HG03108 (cell line): ENCODE measurements at regions not wholly inside any gene's neighbourhood (a gene's known extent, or its start where the extent isn't known, plus 50 kb on each side); places are given as distances from the start of the nearest gene placed in this dataset.

Source experiments
- ATAC-seq: cut with Tn5 transposase; IDR thresholded peaks from one replicate; pipeline ENCODE4 v1.9.1; 2021; ENCODE audit warnings: moderate library complexity; ENCODE audit not compliant: unreplicated experiment

GRCh38 chr2:7666596-7667259 lies 749.5 kb downstream of the RNF144A start:
- ATAC-seq, result no peak

GRCh38 chr2:7667260-7667757 lies 750.1 kb downstream of the RNF144A start:
- no peak for ATAC-seq

DNA sequence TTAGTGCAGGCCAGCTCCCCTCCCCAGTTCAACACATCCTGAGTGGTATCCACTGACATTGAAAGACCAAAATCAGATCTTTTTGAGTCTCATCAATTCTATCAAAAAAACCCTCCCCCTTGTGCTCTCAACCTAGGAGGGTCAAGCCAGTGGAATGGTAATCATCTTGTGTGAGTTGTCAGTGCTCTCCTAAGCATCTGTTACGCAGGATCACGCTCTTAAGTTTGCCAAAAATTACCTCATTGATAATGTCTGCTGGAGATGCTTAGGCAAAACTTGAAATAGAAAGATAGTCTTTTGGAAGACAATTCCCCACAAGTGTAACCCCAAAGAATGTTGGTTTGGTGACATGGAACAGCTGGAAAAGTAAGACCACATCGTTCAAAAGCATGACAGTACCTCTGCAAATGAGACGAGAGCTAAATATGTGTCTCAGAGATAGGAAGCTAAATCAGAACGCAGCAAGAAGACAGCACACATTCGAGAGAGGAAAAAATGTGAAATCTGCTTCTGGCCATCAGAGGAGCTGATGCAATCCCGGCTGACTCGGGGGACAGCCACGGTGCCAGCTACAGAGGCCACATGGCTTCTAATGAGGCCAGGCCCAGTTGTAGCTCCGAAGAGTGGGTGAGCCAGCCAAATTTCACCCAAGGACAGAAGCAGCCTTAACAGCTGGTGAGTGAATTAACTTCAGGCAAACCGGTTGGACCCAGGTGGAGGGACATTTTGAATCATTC lies 753.9 kb downstream of the RNF144A start:
- no peak for ATAC-seq

- no peak for ATAC-seq
Measured at GRCh38 chr2:7672027-7672684, 754.9 kb downstream of the RNF144A start.

DNA sequence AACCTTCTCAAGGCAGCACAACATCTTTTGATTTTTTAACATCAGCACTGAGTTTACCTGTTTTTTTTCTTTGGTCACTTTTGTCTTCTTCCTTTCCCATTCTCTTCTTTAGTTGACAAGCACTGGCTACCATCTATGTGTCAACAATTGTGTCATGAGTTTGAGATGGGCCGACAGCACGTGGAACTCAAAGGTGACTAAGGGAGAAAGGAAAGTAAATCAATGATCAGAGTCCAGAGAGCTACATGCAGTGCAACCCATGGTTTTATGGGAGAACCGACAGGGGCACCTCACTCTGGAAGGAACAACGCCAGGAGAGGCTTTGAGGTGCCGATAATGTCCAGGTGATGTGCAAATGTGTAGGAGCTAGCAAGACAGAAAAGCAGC lies 755.5 kb downstream of the RNF144A start:
- no peak for ATAC-seq

- ATAC-seq, result no peak
Measured at GRCh38 chr2:7673101-7673500, 755.9 kb downstream of the RNF144A start.

DNA sequence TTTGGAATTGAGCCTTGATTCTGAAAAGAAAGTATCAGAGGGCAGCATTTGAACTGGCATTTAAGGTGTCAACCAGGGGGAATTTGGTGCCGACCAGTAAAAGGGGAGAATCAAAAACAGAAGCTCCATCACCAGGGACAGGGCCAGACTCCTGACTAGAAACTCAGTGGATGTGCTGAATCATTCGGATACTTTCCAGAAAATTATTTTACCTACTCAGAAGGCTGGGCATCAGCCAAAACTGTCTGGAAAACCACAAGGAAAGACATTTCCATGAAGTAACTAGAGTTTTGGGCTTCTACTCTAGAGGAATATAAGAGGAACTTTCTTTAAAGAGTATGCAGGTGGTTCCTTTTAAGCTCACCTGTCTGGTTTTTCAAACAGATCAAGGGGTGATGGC lies 756.6 kb downstream of the RNF144A start:
- ATAC-seq, result no peak

DNA sequence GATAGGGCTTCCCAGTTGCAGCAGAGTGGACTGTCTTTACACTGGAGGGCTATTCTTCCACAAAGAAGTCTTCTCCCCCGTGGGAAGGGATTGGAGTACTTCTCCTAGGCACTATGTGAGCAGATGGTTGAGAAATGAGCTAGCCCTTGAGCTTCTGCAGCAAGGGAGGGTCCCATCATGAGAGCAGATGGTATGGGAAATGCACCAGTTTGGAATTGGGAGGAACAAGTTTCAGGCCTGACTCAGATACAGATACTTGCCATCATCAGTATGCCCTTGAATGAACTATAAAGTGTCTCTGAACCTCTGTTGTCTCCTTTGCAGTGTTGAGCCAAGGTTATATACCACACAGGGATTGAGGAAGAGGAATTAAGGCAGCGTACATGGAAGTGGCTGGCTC lies 757.4 kb downstream of the RNF144A start:
- ATAC-seq, result no peak

GRCh38 chr2:7676714-7677113 lies 759.5 kb downstream of the RNF144A start:
- no peak for ATAC-seq

- no peak for ATAC-seq
Measured at GRCh38 chr2:7681881-7682461, 764.8 kb downstream of the RNF144A start.

- ATAC-seq, result no peak
Measured at GRCh38 chr2:7683196-7683595, 766.0 kb downstream of the RNF144A start.

GRCh38 chr2:7683708-7684107 lies 766.5 kb downstream of the RNF144A start:
- ATAC-seq, result no peak

DNA sequence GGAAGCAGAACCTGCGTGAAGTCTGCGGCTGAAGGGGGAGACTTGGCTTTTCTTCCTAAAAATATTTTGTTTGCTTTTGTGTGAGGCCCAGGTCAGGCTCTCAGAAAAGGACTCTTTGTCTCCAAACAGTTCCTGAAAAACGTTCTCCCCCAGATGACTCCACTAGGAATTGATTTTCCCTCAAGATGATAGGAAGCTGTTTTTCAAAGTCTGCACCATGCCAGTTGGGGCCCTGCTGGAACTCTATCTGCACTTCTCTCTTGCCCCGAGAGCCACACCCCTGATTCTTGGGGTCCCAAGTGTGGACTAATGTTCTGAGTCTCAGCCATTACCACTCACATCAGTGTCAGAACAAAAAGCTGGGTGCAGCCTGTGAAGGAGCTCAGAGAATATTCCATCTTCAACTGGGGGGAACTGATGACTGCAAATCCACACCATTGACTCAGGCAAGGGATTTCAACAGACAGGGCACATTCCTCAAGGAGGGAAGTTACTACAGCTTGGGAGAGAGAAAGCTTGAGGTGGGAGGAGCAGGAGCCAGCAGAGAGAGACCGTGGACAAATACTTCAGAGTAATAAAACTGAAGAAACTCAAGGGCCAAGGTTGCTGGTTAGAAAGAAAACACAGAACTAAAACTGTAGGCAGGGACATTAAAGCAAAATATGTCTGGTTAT lies 768.3 kb downstream of the RNF144A start:
- ATAC-seq, result no peak

DNA sequence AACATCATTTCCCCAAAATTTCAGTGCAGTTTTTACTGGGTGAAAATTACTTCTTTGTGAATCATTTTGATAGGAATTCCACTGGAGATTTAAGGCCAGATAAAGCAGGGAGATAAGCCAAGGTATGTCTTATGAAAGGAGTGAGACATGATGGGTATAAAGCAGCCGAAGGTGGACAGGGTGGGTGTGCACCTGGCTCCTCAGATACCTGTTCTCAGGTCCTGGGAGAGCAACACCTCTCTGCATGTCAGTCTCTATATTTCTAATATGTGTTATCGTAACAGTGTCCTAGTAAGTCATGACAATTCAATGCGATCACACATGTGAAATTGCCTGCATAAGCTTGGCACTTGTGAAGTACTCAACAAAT lies 768.8 kb downstream of the RNF144A start:
- no peak for ATAC-seq

GRCh38 chr2:7691961-7692656 lies 774.9 kb downstream of the RNF144A start:
- no peak for ATAC-seq

DNA sequence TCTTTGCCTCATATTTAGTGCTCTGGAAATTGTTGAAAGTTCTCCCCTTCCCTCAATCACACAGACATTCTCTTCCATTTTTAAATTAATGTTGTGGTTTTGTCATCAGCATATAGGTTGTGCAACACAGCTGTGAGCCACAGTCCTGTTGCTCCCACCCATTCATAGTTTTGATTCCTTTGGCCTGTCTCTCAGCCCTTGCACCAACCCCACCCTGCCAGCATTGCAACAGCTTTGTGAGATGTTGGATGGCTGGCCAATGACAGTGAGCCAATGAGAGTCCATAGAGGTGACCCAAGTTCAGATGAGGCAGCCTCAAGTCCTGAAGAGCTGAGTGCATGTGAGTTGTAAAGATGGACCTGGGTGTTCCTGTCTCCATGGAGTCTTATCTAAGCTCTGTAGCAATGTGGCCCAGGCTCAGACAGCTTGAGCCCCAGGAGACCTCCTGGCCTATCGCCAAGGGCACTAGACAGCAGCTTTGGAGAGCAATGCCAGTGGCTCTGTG lies 775.5 kb downstream of the RNF144A start:
- no peak for ATAC-seq

DNA sequence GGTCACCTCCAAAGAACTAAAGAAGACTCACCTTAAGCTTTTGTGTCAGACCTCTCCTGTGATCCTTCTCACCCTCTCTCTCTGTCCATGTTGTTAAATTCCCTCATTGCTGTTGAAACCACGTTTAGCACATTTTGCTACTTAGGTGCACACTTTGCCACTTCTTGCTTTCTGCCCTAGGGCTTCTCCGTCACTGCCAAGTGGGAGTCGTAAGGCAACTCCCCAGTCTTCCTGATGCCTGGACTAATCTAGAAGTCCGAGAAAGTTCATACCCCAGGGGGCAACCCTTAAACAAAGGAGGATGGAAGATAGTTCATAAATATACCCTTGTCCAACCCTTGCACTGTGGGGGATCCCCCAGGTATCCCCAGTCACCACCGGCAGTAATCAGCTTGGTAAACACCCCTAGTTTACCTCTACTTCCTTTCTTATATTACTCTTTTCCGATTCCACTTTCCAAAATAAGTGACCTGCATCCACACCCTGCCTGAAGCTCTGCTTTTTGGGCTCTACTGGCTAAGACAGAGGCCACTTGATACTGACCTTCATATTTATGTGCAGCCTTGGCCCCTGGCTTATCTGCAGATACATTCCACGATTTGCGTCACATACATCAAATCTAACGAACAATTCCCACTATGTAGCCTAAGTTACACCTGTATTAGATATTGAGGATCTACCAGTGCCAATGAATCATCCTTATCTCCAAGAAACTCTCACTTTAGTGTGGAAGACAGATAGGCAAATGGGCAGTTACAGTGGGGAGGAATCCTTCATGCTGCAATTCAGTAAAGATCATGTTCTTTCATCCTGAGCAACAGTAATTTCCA lies 776.2 kb downstream of the RNF144A start:
- no peak for ATAC-seq

GRCh38 chr2:7694076-7694985 lies 777.1 kb downstream of the RNF144A start:
- ATAC-seq, result no peak
